GM21526 (cell line): ENCODE measurements at regions not wholly inside any gene's neighbourhood (a gene's known extent, or its start where the extent isn't known, plus 50 kb on each side); places are given as distances from the start of the nearest gene placed in this dataset.
"Not testable (repeated sequence)": the region's sequence is repeated elsewhere in the genome, so short reads cannot be mapped to it uniquely, and the experiment has no call there.

Experiments used
- ATAC-seq: cut with Tn5 transposase; IDR thresholded peaks from one replicate; pipeline ENCODE4 v1.9.1; 2021; ENCODE audit warnings: moderate library complexity; ENCODE audit not compliant: unreplicated experiment, low FRiP score

DNA sequence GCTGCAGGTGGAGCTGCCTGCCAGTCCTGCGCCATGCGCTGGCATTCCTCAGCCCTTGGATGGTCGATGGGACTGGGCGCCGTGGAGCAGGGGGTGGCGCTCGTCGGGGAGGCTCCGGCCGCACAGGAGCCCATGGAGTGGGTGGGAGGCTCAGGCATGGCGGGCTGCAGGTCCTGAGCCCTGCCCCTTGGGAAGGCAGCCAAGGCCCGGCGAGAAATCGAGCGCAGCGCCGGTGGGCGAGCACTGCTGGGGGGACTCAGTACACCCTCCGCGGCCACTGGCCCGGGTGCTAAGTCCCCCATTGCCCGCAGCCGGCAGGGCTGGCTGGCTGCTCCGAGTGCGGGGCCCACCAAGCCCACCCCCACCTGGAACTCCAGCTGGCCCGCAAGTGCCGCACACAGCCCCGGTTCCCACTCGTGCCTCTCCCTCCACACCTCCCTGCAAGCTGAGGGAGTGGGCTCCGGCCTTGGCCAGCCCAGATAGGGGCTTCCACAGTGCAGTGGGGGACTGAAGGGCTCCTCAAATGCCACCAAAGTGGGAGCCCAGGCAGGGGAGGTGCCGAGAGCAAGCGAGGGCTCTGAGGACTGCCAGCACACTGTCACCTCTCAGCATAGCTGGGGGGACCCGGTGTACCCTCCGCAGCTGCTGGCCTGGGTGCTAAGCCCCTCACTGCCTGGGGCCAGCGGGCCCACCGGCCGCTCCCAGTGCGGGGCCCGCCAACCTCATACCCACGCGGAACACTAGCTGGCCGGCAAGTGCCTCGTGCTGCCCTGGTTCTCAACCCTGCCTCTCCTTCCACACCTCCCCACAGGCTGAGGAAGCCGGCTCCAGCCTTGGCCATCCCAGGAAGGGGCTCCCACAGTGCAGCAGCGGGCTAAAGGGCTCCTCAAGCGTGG lies 742.7 kb downstream of the SOCS6 start:
- ATAC-seq = not testable (repeated sequence)

DNA sequence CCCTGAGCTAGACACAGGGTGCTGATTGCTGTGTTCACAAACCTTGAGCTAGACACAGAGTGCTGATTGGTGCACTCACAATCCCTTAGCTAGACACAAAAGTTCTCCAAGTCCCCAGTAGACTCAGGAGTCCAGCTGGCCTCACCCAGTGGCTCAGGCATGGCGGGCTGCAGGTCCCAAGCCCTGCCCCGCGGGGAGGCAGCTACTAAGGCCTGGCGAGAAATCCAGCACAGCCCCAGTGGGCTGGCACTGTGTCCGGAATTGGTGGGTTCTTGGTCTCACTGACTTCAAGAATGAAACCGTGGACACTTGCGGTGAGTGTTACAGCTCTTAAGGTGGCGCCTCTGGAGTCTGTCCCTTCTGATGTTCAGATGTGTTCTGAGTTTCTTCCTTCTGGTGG lies 741.2 kb downstream of the SOCS6 start:
- ATAC-seq = not testable (repeated sequence)

DNA sequence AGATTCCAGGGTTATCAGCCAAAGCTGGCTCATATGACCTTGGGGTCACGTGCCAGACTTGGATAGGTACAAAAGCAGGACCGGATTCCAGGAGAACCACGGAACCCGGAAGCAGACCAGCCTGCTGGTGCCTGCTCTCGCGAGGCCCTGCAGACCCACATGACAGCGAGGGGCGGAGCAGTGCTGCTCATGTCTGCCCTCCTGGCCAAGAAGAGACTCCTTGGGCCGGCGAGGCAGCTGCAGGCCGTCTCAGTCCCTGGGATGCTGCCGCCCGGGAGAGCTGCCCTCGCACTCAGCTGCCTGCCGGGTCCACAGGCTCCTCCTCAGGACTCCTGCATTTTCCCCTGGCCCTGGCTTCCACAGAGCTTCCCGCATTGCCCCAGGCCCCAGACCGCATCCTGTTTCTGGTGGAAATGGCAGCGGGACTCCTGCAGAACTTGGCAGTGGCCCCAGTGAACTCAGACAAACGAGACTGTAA lies 739.5 kb downstream of the SOCS6 start:
- no peak for ATAC-seq

DNA sequence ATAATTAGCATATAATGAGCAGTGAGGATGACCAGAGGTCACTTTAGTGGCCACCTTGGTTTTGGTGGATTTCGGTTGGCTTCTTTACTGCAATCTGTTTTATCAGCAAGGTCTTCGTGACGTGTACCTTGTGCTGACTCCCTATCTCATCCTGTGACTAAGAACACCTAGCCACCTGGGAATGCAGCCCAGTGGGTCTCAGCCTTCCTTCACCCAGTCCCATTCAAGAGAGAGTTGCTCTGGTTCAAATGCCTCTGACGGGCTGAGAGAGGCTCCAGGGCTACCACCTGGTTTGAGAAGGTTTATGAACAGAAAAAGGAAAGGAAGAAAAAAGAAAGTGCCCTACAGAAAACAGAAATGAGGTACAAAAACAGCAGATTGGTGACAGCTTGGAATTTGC lies 738.7 kb downstream of the SOCS6 start:
- no peak for ATAC-seq

DNA sequence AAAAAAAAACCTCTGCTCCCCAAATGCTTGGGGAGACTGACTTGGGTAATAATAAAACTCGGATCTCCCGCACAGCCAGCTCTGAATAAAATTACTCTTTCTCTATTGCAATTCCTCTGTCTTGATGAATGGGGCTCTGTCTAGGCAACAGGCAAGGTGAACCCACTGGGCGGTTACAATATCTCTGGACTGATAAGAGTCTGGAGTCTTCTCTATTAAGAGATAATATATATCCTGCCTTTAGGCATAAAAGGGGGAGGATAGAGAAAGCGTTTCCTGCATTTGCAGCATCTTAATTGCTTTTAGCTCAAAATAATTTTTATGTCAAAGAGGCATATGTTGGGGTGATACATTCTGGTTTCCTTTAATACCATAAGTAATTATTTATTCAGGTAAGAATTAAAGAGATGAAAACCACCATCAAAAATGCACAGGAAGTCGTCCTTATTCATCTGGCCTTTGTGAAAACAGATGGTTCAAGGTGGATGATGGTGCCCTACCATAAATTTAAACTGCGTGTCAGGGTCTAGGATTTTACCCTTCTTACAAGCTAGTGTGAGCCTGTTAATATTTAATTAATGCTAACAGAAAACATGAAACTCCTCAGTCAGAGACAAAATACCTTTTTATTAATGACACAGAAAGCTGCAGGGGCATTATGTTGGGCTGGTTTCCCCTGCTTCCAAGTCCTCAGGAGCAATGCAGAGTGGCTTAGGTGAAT lies 736.8 kb downstream of the SOCS6 start:
- ATAC-seq = no peak

DNA sequence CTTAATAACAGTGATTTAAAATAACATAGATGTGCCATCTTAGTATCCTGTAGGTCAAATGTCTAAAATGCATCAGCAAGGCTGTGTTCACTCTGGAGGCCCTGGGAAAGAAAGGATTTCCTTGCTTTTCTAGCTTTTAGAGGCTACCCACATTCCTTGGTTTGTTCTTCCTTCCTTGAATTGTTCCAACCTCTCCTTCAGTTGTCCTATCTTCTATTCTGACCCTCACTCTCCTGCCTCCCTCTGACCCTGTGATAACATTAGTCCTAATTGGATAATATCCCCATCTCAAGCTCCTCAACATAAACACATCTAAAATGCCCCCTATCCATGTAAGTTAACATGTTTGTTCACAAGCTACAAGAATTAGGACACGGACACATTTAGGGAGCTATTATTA lies 733.5 kb downstream of the SOCS6 start:
- no peak for ATAC-seq

DNA sequence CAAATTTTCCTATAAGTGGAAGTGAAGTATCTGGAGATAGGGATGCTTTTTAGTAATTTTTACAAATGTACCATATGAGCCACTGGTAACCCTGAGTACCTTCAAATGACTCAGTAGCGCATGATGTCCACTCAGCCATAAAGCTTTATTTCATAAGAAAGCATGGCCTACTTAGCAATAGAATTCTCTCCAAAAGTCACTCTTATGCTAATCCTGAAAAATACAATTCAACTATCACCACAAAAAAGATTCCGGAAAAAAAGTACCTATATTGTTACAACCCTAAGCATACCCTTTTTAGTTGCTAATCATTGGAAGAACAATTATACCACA lies 732.2 kb downstream of the SOCS6 start:
- ATAC-seq = no peak

DNA sequence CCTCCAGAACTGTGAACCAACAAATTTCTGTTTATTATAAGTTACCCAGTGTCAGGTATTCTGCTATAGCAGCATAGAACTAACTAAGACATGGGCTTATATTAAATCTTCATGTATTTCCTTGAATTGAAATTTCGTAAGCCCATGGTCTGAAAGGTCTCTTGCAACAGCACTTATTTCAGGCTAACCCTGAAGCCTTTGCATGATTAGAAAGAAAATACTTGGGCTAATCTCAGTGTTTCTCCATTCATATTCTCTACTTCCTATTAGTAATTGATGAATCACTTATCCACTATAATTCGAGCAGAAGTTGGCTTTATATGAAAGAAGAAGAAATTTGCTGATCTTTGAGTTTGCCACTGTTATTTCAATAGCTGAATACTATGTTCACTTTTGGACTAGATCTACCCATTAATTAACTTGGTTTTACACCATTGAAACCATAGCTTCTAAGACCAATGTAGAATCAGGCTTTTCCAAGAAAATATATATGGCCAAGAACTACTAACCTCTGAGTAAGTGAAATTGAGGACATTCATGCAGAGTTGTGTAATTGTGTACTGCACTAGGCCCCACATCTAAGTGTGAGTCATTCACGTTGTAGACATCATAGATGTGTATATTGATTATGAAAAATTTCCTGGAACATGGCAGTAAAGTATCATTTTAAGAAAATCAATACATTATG lies 731.6 kb downstream of the SOCS6 start:
- no peak for ATAC-seq

DNA sequence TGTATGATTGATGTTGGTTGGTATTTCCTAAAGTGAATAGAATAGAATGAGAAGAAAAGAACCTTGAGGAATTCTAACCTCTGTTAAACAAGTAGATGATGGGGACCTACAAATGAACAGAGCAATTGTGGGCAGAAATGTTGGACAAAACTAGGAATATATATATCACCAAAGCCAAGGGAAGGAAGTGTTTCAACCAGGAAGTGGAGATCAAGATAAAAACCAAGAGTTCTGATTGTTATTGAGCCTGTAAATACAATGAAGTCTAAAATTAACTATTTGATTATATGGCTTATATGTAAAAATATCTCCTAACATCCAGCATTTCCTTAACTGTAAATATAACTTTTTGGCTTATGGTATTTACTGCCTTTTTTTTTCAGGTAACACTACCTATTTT lies 730.0 kb downstream of the SOCS6 start:
- ATAC-seq = no peak

DNA sequence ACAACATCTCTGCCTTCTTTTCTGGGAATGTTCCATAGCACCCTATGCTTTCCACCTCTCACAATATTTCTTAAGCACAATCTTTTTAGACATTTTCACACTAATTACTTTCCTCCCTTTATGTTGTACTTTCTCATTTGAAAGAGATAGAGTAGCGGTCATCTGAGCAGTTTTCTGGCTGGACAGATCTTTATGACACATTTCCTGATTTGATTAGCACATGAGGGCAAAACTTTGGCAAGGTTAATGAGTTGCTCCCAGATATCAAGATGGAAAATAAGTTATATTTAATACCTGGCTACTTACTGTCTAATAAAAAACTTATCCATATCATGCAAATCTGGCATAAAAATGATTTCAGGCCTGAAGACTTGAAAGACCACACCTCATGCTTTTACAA lies 723.9 kb downstream of the SOCS6 start:
- ATAC-seq = no peak

DNA sequence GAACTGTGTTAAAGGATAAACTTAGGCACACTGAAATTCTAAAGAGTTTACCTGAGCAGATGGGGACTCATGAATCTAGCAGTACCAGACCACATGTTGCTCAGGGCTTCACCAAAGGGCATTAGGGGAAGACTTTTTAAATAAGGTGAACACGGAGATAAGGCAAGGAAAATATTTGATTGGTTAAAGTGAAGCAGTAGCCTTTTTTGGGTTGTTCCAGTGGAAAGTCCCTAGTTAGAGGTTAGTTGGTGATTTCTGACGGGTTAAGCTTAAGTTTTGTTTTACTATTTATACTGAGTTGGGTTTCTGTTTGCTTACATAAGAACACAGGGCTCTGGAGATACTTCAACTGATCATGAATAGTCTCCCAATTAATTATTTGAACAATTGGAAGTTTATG lies 722.5 kb downstream of the SOCS6 start:
- no peak for ATAC-seq

DNA sequence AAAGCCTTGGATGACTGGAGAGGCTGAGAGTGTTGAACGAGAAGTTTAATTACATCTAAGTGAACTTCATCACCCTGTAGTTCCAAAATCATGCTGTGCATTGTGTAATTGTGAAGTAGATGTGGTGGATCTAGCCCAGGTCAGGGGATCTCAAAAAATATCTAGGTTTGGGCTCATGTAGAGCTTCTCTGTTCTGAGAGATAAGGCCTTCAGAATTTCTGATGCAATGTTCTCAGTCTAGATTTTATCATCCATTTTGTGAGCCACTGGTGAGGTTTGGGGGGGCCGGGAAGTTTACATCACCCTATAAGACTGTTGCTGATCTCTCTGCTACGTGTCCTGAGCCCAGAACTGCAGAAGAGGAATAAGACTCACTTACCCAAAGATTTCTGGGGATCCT lies 719.4 kb downstream of the SOCS6 start:
- ATAC-seq = no peak

DNA sequence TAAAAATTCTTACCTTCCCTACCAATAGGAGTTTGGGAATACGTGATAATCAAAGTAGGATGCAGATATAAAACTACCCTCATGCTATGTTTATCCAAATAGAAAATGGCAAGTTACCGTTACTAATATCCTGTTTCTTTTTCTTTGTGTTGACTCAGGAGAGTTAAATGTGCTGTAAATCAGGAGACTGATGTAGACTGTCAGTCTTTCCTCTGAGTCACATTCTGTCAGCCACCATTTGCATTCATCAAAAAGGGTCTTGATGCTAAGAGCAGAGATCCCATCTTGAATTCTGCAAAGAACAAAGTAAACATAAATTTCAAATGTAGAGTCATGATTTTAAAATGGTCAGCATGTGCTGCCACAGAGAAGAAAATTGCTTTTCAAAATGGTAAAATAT lies 712.8 kb downstream of the SOCS6 start:
- no peak for ATAC-seq

DNA sequence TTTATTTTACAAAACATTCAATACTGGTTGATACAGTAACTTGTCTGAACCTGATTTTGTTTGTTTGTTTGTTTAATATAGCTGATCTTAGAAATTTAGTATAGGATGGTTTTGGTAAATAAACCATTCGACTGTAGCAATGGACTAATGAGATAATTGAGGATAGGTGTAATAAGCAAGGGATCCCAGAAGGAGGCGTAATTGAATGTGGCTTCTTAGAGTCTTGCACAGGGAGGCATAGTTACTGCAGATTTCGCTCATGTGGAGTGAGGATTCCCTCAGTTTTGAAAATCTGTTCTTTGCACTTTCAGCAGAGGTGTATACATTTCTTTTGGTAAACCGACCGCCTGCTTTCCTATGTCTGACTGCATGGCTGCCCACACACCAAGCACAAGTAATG lies 709.6 kb downstream of the SOCS6 start:
- no peak for ATAC-seq

DNA sequence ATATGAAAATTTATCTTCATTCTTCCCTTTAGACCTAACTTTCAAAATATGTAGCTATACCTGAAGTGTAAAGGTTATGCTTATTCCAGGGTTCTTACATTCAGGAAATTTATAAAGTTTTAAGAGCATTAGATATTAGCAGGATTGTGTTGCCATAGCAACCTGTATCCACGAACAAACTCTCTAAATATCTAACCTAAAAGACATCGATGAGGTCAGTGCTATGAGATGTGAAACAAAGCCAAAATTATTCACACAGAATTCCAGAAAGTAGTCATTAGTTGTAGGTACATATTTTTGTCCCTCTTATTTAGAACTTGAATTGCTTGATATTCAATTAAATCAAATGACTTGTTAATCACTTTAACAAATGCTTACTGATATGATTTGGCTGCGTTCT lies 705.3 kb downstream of the SOCS6 start:
- no peak for ATAC-seq

DNA sequence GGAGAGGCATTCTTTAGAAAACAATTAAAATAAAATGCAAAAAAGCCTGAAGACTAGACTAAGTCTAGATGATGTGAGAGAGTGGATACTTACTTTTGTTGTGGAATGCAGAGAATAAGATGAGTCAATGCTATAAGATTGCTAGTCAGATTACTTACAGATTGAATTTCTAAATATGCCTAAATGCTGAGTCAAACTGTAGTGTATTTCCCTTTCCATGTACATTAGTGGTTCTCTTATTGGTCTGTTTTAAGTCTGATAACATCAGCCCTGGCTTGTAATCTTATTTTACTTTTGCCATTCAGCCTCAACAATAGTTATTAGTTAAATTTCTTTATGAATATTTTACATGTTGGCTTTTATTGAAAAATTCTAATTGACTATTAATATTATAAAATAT lies 702.7 kb downstream of the SOCS6 start:
- no peak for ATAC-seq

DNA sequence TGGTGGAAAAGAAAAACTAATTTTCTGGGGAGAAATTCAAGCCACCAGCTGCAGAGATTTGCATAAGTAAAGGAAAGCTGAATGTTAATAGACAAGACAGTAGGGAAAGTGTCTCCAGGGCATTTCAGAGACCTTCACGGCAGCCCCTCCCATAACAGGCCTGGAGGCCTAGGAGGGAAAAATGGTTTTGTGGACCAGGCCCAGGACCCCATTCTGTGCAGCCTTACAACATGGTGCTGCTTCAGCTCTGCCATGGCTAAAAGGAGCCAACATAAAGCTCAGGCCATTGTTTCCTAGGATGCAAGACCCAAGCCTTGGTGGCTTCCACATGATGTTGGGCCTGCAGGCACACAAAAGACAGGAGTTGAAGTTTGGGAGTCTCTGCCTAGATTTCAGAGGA lies 697.1 kb downstream of the SOCS6 start:
- no peak for ATAC-seq

DNA sequence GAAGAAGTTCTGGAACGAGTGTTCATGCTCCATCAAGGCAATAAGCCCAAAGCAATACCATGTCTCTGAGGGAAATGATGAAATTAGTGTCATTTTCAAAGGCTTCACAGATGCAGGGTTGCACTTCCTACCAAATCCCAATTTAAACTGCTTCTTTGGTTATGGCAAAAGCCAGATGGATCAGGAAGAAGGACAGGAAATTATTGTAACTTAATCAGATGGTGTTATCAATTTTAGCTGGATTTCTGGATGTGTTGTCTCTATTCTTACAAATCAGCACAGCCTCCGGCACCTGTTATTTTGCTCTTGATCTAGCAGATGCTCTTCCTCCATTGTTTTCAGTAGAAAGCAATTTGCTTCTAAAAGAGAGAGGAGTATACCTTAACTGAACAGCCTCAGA lies 693.4 kb downstream of the SOCS6 start:
- no peak for ATAC-seq

DNA sequence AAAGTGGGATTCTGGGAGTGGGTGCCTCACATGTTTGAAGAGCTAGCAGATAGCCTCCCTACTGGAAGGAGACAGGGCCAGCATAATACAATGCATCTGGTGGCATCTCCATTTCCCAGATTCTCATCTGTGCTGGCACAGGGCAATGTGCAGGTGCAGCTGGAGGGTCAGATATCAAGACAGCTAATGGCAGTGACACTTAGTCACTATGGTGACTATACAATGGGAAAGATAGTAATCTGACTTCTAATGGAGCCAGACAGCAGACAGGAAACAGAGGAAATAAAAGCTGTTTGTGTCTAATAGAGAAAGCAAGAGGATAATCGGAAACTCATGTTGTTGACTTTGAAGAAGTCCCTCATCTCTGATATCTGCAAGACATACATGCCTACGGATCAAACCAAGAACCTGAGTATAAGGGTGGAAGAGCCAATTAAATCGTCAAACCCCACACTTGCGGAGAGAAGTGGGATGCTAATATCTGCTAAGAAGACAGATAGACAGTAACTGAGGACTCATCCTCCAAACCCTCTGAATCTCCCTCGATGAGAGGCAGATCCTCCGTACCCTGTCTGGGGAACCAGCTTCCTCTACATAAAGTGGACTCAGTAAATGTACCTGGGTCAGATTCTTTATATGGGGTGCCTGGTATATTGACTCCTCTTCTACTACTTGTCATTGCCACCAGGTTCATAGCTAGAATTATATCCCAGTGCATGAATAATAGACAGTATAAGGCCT lies 692.7 kb downstream of the SOCS6 start:
- ATAC-seq = no peak

DNA sequence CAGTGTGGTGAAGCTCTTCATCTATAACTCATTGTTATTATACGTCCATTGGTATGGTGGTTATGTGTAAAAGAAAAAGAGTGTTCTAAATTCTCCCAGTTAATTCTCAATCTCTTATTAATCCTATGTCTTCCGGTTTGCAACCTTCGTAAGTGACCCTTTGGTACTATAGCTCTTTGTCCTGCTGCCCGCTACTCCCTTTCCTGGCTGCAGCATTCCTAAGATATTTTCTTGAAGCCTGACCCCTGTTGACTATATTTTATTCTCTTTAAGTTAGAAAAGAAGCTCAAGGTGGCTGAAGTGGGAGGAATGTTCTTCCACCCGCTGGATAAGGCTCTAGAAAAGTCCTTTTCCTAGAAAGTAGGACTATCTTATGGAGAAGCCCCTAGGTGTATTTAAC lies 684.8 kb downstream of the SOCS6 start:
- no peak for ATAC-seq

DNA sequence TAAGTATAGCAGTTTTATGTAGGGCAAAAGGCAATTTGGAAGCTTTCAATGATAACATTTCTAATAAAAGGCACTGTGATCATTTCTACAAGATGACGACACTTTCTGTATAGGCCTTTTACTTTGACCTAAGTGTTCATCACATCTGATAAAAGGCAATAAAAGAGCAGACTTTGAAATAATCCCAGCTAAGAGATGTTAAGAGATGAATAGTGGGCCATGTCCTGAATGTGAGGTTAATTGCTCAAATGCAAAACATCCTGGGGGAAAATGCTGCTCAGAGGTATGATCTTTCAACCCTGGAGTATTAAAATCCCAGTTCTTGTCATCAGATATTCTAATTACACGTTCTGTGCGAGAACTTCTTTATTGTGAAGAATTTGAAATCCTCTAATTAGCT lies 677.6 kb downstream of the SOCS6 start:
- ATAC-seq = no peak
